Endothelial cell of hepatic sinusoid (primary cell): ENCODE measurements at regions not wholly inside any gene's neighbourhood (a gene's known extent, or its start where the extent isn't known, plus 50 kb on each side); places are given as distances from the start of the nearest gene placed in this dataset.

ENCODE experiments used
- in situ Hi-C: cut with HindIII; loops from 2 replicates; pipeline ENCODE4 v1.10.0; 2017; ENCODE audit warnings: low sequenced_read_pairs

DNA sequence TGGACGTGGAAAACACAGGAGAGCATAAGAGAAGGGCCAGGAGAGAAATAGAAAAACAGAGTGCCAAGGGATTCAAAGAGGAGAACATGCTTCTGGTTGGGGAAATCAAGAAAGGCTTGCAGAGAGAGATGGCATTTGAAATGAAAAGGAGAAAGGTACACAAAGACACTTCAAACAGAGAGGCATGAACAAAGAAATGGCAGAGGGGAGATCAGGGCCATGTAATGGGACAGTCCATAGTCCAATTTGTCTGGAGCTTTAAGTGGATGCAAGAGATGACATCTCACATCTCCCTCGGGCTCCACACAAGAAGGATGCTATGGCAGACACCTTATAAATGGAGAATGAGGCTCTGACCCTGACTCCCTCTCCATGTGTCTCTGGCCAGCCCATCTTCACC, 331.1 kb downstream of the MLLT3 start:
- in situ Hi-C loops: no loop called here

DNA sequence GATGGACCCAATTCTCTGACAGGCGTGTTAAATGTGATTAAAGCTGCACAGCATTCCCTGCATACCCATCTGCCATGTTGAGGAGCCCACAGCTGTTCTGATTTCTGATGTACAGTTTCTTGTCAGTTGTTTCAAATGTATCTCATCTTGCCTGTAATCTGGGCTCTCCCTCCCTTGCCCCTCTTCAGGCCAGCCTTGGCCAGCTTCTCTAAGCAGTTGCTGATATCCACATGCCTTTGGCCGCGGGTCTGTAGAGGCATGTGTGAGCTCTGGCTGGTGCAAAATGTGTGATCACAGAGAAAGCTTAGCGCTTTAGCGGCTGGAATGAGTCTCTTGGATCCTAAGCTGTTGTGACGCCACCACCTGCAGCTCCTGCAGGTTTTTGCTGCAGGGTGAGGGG, 332.0 kb downstream of the MLLT3 start:
- in situ Hi-C loops: no loop called here

DNA sequence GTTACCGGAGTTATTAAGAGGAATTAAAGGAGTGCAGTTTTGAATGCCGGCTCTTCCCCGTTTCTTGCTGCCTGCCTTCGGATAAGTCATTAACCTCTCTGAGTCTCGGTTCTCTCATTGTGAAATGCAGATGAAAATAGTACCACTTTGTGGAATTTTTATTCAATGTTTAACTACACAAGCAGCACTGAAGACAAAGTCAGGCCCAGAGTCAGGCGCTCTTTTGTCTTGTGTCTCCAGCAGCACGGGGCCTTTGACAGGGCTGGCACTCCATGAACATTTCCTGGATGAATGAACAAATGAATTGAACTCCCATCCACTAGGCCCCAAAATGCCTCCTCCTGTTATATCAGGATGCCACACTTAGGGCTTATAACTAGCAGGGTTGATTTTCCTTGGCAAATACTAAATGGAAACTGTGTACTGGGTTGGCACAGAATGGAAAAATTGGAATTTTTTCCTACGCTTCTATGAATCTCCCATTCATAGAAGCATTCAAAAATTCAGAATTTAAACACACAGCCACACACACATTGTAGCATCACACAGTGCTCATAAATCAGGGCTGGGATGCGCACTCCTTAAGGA, 332.8 kb downstream of the MLLT3 start:
- in situ Hi-C loops: no loop called here

DNA sequence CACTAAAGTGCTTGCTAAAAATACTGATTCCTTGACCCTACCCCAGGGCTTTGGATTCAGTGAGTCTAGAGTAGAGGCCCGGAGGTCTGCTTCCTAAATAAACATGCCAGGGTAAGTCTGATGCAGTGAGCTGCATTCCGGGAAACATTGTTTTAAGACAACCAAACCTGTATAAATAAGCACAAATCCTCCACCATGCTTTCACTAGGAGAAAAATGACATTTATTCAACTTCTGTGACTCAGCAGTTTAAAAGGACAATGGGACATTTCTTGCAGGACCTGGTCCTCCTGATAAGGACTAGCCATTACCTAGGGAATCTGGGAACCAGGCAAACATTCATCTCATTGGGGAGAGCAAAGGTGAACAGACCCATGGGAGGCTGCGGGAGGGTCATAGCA, 335.3 kb downstream of the MLLT3 start:
- in situ Hi-C loops: no loop called here

DNA sequence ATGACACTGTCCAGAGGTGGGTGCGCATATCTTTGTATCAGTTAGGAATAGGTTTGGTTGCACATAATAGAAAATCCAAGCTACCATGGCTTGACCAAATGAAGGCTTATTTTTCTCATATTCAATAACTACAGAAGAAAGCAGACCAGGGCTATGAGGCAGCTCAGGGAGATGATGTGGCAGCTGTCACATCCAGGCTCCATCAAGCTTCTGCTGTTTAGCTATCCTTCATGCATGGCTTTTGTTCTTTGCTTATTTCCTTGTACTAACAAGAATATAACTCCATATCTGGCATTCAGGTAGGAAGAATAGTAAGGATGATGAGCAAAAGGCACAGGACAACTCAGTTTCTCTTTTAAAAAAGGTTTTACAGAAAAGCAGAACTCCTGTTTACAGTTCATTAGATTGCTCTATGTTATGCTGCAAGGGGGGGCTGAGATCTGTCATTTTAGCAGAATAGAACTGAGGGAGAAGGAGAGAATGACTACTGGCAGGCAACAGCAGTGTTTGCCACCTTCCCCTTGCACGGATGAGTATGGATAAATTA, 336.1 kb downstream of the MLLT3 start:
- in situ Hi-C loops: no loop called here

DNA sequence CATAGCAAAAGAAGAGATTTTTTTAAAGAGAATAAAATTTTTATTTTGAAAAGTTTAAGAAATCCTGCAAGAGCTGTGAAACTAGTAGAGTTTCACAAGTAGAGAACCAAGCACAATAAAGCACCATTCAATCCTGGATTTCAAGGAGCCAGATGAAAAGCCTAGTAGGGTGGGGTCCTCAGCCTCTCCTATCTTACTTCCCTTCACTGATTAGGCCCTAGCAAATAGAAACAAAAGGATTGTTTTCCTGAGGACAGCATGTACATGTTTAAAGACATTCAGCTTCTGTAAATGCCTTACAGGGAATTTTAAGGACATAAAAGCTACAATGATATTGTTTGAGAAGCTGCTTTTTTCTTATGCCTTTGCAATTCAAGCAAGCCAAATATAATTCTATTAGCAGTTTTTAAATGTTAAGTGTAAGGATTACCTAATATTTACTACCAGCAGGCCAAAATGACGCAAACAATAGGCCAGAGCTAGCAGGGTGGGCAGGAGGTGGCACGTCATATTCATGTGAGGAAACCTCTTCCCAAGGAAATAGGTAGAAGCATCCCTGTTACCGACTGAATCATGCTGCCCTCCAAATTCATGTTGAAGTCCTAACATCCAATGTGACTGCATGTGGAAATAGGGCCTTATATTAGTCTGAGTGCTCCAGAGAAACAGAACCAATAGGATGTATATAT, 337.6 kb downstream of the MLLT3 start:
- in situ Hi-C loops: no loop called here

DNA sequence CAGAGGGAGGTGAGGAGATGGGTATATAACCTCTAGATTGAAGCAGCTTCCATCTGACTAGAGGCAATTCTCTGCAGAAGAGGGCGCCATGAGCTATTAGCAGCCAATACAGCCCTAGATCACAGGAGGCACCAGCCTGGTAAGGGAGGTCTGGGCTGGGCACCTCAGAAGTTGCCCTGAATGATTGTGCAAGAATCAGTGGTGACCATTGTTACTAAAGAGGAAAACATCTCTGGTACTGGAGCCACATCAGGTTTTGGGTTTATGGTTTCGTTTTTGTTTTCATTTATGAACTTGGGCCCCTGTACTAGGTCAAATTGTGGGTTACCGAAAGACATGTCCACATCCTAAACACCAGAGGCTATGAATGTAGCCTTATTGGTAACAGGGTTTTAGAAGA, 342.0 kb downstream of the MLLT3 start:
- in situ Hi-C loops: no loop called here

DNA sequence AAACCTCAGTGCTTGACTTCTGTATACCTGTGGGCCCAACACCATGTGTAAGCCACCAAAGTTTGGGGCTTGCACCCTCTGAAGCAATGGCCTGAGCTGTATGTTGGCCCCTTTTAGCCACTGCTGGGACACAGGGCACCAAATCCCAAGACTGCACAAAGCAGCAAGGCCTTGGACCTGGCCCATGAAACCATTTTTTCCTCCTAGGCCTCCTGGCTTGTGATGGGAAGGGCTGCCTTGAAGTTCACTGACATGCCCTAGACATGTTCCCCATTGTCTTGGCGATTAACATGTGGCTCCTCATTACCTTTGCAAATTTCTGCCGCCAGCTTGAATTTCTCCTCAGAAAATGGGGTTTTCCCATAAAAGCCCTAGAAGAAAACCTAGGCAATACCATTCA, 345.5 kb downstream of the MLLT3 start:
- in situ Hi-C loops: no loop called here

DNA sequence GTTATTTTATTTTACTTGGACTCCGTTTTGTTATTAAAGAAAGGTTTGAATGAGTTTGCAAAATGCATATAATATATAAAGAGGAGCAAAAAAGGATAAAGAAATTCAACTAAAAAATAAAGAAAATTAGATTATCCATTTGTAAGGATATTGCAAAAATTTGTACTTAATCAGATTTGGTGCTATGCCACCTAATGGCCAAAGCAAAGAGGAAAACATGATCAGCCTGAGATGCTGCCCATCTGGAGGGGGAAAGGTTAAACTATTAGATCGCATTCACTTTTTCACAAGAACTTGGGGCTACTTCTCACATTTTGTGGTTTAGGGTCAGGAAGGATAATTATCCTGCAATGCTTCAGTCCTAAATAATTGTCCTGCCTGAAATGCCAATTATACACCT, 350.6 kb downstream of the MLLT3 start:
- in situ Hi-C loops: no loop called here

DNA sequence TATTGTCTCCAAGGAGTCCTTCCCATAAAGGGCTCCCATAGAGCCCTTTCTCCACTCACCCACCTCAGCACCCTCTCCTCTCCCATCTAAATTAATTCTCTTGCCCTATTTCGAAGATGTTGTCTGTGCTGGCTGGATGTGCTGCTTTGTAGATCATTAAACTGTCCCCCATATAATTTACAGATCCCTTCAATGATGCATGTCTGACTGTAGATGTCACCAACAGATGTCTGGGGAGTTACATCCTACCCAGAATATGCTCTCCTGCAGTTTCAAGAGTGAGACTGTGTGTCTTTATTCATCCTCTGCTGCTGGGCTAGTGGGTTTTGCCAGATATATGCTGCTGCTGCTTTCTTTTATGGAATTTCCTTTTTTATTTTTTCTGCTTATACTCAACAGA, 351.2 kb downstream of the MLLT3 start:
- in situ Hi-C loops: no loop called here

DNA sequence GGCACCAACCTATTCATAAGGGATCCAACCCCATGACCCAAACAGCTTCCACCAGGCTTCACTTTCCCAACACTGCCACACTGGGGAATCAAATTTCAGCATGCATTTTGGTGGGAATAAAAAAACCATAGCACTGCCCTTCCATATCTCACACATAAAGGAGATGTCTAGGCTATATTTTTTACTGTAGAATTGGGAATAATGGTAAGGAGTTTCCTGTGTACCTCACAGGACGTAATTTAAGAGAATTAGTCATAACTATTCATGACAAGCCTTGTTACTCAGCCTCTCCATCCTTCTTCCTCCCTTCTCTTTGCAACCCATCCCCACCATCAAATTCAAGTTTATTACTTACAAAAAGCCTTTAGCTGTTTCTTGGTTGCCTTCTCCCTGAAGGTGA, 352.1 kb downstream of the MLLT3 start:
- in situ Hi-C loops: no loop called here

DNA sequence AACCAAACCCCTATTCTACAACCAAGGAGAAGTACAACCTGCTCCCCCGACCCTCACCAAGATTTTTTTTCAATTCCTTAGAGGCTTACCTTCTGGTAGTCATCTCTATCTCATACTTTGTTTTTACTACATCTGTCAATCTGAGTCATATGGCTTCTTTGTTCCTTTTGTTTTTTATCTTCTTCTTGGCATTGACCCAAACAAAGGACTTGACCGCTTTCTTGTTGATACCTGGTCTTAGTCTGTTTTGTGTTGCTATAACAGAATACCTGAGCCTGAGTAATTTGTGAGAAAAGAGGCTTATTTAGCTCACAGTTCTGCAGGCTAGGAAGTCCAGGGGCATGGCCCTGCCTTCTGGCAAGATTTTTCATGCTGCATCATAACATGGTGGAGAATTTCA, 352.7 kb downstream of the MLLT3 start:
- in situ Hi-C loops: no loop called here

DNA sequence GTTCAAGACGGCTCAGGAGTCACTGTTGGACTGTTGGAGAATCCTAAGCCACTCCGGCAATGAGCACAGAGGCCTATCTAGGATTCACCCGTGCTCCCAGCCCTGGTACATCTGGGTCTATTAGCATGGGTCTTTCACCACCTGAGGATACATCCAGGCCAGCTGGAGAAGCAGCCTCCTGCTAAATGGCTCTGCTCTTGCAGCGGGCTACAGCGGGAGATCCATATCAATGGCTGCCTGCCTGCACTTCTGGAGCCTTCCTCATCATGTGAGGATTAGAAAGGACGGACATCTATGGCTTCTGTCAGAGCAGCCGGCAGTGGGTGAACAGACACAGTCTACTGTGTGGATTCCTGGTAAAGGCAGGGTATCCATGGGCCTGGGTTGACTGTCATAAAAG, 357.4 kb downstream of the MLLT3 start:
- in situ Hi-C loops: no loop called here

DNA sequence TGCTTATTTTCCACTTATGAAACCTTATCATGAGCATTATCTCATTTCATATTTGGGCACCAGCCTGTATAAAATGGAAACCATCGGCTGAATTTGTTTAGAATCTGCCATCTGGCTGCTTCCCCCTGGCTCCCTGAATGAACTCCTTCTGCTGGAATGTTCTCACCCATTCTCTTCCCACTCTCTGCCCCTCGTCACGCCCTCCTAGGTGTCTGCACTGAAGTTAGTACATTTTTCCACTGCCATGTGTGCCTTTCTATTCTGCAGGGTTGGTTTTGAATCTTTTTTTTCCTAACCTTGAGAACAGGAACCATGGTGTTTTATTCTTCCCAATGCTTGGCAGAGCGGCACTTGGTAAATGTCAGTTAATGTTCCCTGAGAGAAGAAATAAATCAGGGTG, 359.7 kb downstream of the MLLT3 start:
- in situ Hi-C loops: no loop called here

DNA sequence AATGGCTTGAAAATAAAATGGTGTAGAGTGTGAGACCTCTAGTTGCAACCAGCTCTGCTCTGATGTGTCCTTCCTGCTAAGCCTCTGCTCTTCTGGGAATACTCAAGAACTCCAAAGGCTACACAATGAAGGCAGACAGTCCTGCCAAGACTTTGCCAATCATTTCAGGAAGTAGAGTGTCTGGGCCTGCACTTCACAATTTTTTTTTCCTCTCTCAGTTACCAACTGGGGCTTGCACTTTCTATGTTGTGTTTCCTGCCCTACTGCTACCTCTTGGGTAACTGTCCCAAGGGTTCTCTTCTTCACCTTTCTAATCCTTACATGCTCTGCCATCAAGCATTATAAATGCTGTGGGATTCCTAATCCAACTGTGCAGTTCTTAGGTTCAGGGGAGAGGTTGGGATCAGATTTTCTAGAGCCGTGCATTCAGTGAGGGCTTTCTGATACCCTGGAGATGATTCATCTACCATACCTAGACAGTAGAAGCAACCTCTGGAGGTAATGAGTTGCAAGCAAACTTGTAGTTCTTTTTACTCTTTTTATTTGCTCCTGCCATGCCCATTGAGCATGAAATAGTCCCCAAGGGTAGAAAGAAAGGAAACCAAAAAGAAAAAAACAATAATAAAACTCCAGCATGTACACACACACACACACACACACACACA, 365.9 kb downstream of the MLLT3 start:
- in situ Hi-C loops: no loop called here

DNA sequence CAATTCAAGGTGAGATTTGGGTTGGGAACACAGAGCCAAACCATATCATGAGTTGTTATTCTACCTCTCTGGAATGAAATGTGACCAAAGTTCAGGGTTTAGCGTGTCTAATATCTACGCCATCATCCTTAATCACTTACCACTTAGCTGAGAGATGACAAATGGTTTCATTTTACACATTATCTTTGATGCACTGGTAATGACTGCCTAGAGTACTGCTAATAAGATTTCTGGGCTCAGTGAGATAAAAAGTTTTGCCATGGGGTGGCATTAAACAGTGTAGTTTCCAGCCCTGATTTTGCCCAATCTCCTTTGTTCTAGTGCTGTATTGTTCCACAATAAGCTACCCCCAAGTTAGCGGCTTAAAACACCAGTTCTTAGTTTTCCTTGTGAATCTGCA, 367.2 kb downstream of the MLLT3 start:
- in situ Hi-C loops: no loop called here

DNA sequence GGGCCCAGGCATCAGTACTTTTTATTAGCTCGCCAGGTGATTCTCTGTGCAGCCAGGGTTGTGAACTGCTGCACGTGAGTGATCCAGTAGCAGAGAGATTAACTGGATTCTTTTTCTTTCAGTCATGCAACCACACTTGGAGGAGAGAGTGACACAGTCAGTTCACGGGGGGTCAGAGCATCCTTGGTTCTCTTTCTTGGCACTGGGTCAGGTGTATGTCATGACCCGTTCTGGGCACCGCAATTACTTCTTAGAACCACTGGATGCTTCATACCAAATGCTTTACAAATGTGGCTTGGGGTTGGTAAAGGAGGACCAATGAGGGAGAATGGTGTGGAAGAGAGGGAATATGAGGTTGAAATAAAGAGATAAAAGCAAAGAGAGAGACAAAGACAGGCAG, 368.7 kb downstream of the MLLT3 start:
- in situ Hi-C loops: no loop called here

DNA sequence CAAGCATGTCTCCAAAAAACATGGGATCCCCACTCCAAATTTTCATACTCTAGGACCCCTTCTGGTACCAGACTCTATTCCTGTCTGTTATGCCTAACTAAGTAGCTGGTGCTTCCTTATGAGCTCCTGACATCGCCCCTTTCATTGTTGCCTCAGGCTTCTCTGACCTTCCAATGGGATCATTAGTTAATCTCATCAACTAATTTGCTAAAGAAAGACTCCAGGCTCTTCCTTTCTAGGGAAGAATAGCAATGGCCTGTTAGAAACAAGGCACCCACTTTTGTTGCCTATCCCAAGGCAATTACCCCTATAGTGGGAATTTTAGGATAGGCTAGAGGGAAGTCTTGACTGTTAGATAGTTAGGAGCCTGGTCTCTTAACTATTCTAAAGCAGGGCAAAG, 369.5 kb downstream of the MLLT3 start:
- in situ Hi-C loops: no loop called here

DNA sequence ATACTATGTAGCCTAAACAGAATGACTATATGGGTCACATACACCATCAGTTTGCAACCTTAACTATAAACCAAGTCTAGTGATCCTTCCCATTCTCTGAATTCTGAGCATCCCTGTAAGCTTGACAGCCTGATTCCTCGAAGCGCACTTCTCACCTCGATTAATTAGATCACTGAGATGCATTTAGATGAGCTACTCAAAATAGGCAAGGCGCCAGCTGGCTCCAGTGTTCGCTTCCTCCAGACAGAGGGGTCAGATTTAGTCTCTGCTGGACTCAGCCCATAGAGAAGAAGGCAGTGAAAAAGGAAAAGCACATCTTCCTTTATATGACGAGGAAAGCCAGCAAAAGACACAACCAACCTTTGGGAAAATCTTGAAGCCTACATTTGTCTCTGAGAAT, 371.5 kb downstream of the MLLT3 start:
- in situ Hi-C loops: no loop called here

DNA sequence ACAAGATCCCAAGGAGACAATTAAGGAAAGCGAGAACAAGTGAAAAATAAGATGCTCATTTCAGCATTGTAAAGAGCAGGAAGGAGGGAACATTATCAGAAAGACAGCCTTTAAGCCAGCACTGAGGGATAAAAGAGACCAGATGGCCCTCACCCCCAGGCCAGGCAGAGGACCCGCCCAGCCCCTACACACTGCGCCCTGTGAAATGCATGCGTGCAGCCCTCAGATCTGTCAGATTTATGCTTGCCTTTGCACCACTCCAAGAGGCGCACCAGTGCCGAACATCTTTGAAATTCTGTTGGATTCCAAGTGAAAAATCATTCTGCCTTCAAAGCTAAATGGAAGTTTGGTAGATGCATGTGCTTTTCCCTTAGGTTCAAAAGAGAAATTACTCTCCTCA, 378.0 kb downstream of the MLLT3 start:
- in situ Hi-C loops: no loop called here

DNA sequence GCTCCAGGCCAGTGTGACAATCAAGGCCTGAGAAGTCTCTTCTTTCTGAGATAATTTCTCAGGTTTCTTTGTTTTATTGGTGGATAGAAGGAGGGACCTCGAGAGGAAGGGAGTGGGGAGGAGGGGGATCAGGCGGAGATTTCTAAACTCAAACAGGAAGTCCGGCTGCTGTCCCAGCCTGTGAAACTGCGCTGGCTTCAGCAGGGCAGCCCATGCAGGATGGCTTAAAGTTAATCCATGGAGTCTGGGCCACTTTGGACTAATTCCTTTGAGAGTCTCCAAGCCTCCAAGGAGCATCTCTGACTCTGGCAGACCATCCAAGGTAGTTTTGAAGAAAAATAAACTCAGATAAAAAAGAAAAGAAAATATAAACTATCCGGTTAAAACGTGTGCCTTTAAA, 378.5 kb downstream of the MLLT3 start:
- in situ Hi-C loops: no loop called here

DNA sequence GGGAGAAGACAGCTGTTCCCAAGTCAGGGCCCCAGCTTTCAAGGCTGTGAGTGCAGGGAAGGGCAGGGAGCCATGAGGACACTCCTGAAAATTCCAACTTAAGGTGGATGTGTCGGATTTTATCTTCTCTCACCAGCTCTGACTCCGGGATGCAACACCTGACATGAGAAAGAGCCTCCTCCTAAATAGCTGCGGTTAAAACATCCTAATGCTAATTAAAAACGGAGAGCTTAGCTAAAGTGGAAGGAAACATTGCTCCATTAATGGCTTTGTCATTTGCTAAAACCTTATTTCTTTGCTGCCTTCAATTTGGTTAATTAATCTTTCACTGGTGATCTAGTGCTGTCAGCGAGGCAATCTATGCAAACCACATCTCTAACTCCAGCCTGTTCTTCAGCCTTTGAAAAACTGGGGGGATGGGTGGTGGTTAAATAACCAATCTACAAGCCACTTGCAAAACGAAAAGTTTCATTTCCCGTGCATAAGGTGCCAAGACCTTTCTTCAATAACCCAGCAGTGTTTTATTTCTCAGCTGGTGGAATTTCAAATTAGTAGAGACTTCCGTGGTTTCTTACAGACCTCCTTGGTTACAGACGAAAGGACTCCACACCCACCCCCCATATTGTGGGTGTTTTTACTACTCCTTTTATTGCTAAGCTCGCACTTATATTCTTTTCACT, 379.6 kb downstream of the MLLT3 start:
- in situ Hi-C loops: no loop called here
